ENCODE measurements at regions not wholly inside any gene's neighbourhood (a gene's known extent, or its start where the extent isn't known, plus 50 kb on each side); places are given as distances from the start of the nearest gene placed in this dataset.
"Not testable (repeated sequence)": the region's sequence is repeated elsewhere in the genome, so short reads cannot be mapped to it uniquely, and the experiment has no call there.

- no peak for DNase-seq (ENCODE audit: low spot score)
These were observed 96.0 kb downstream of the RASGEF1B start for GRCh38 chr4:81375745-81376144.

GRCh38 chr4:81369886-81370285, 101.8 kb downstream of the RASGEF1B start:
- DNase-seq (ENCODE audit: low spot score) = no peak

- DNase-seq (ENCODE audit: low spot score) = no peak
These were observed 104.9 kb downstream of the RASGEF1B start for GRCh38 chr4:81366779-81367178.

GRCh38 chr4:81360737-81361136, 111.0 kb downstream of the RASGEF1B start:
- DNase-seq (ENCODE audit: low spot score) = no peak

- DNase-seq (ENCODE audit: low spot score) = no peak
These were observed 112.5 kb downstream of the RASGEF1B start for GRCh38 chr4:81359207-81359606.

GRCh38 chr4:81358154-81358553, 113.6 kb downstream of the RASGEF1B start:
- DNase-seq (ENCODE audit: low spot score) = no peak

- no peak for DNase-seq (ENCODE audit: low spot score)
These were observed 115.1 kb downstream of the RASGEF1B start for GRCh38 chr4:81356621-81357020.

- no peak for DNase-seq (ENCODE audit: low spot score)
These were observed 116.6 kb downstream of the RASGEF1B start for GRCh38 chr4:81355136-81355535.

- no peak for DNase-seq (ENCODE audit: low spot score)
These were observed 117.8 kb downstream of the RASGEF1B start for GRCh38 chr4:81353861-81354260.

- DNase-seq (ENCODE audit: low spot score) = no peak
These were observed 119.3 kb downstream of the RASGEF1B start for GRCh38 chr4:81352446-81352835.

- peak; percentile 74 for DNase-seq (ENCODE audit: low spot score)
These were observed 119.9 kb downstream of the RASGEF1B start for GRCh38 chr4:81351654-81352445.

GRCh38 chr4:81350040-81350439, 121.7 kb downstream of the RASGEF1B start:
- DNase-seq (ENCODE audit: low spot score) = no peak

GRCh38 chr4:81348778-81349094, 123.0 kb downstream of the RASGEF1B start:
- no peak for DNase-seq (ENCODE audit: low spot score)

GRCh38 chr4:81348086-81348777, 123.5 kb downstream of the RASGEF1B start:
- DNase-seq (ENCODE audit: low spot score) = no peak

GRCh38 chr4:81346719-81347118, 125.0 kb downstream of the RASGEF1B start:
- no peak for DNase-seq (ENCODE audit: low spot score)

- DNase-seq (ENCODE audit: low spot score) = no peak
These were observed 128.2 kb downstream of the RASGEF1B start for GRCh38 chr4:81343536-81343935.

- DNase-seq (ENCODE audit: low spot score) = no peak
These were observed 128.0 kb upstream of the PRKG2 start for GRCh38 chr4:81343046-81343445.

GRCh38 chr4:81337211-81337610, 122.2 kb upstream of the PRKG2 start:
- no peak for DNase-seq (ENCODE audit: low spot score)

- no peak for DNase-seq (ENCODE audit: low spot score)
These were observed 120.3 kb upstream of the PRKG2 start for GRCh38 chr4:81335122-81335912.

- DNase-seq (ENCODE audit: low spot score) = no peak
These were observed 115.0 kb upstream of the PRKG2 start for GRCh38 chr4:81330018-81330417.

- DNase-seq (ENCODE audit: low spot score) = no peak
These were observed 111.6 kb upstream of the PRKG2 start for GRCh38 chr4:81326581-81326980.

- DNase-seq (ENCODE audit: low spot score) = not testable (repeated sequence)
These were observed 109.6 kb upstream of the PRKG2 start for GRCh38 chr4:81324594-81324993.

GRCh38 chr4:81319657-81320056, 104.6 kb upstream of the PRKG2 start:
- no peak for DNase-seq (ENCODE audit: low spot score)

Data from cerebellar cortex (tissue), 1 donor.